Gastroesophageal sphincter (tissue), 3 donors: ENCODE measurements at regions not wholly inside any gene's neighbourhood (a gene's known extent, or its start where the extent isn't known, plus 50 kb on each side); places are given as distances from the start of the nearest gene placed in this dataset.

Source experiments
- CTCF ChIP-seq, 4 experiments: fragments of 200-600 bp in 2 of 4; fragments of 450-650 bp in 2 of 4; sonication (generic) in 1 of 4; IDR thresholded peaks; one replicate each; pipeline ENCODE4 v1.5.1; 2017 to 2019; ENCODE audit warnings: antibody characterized with exemption in 4 of 4, mild to moderate bottlenecking in 2 of 4, moderate library complexity in 2 of 4
- POLR2A ChIP-seq, 2 donors: fragments of 450-650 bp; IDR thresholded peaks; one replicate each; pipeline ENCODE4 v1.6.1; 2017; ENCODE audit warnings: antibody characterized with exemption in 2 of 2, mild to moderate bottlenecking in 2 of 2, moderate library complexity in 1 of 2
- POLR2AphosphoS5 ChIP-seq: sonication (generic); formaldehyde crosslinking; IDR thresholded peaks from one replicate; pipeline ENCODE4 v1.6.1; 2017; ENCODE audit warnings: antibody characterized with exemption

GRCh38 chr10:104589871-104590270 is 51.2 kb upstream of the SORCS3 start:
- TF ChIP-seq CTCF (IDR thresholded peaks at IDR 0.05) (no peak), POLR2A (IDR thresholded peaks at IDR 0.05) (no peak), POLR2AphosphoS5 (no peak)
